ENCODE measurements at regions not wholly inside any gene's neighbourhood (a gene's known extent, or its start where the extent isn't known, plus 50 kb on each side); places are given as distances from the start of the nearest gene placed in this dataset.

DNA sequence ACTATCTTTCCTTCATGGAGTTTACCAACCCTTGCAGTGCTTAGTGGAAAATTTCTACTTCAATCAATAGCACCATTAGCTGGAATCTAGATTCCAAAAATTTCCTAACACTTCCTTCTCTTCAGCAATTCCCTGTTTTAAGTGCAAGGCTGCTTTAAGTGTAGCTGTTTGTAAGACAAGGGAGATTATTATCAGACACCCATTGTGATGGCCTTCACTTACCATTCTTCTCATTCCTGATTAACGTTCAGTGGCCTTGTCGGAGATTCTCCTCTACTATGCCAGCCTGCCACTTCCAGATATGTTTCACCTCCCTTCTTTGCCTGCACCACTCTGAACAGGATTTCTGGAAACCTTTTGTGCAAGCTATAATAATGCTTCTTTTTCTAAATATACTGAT is 464.9 kb upstream of the ADGRL2 start:
- DNase-seq (ENCODE audit: low read depth in 2 of 2): no peak

DNA sequence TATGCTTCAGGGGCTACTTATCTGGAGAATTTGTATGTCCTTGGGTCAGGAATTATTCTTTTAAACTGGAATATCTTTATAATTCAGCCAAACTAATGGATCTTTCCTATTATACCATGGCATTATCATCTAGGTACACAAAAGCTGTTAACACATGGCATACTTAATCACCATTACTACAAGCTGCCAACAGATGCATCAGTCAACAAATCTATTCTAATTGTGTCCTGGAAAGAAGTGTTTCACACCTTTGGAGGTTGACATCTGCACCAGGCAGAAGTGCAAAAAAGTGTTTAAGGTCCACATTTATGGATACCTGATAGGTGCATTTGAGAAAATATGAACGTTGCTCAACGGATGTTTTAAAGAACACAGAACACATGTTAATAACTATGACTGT is 470.2 kb upstream of the ADGRL2 start:
- no peak for DNase-seq (ENCODE audit: low read depth in 2 of 2)

DNA sequence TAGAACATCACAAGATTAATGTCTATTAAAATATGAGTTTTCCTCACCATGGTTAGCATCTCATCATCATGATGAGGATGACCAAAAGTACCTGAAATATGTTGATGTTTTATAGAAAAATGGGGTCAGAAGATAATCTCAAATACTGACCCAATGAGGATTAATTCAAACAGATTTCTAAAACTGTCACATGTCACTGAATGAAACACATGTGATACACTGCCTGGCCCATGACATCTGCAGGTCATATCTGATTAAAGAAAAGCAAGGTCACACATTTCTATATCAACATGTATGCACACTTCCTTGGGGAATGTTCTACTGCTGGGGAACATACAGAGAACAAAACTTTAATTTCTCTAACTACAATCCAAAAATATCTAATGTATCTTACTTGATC is 470.6 kb upstream of the ADGRL2 start:
- no peak for DNase-seq (ENCODE audit: low read depth in 2 of 2)

GRCh38 chr1:81329041-81329440 is 471.7 kb upstream of the ADGRL2 start:
- DNase-seq (ENCODE audit: low read depth in 2 of 2): no peak

DNA sequence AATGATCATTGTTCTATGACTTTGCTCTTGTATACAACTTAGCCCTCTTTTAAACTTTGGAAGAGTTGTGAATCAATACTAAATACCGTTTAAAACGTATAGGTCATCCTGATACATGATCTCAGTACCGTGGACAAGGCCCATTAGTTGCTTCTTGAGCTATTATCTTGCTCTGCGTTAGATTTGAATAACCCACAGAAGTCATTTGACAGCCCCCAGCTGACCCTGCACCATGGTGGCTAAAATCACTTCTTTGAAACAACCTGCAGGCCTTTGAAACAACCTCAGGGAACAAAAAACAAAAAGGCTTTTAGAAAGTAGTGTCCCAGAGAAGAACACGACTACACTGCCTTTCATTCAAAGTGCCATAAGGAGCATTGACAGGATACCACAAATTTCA is 473.0 kb upstream of the ADGRL2 start:
- no peak for DNase-seq (ENCODE audit: low read depth in 2 of 2)

- DNase-seq (ENCODE audit: low read depth in 2 of 2): no peak
Observed at GRCh38 chr1:81327103-81327710, 473.5 kb upstream of the ADGRL2 start.

DNA sequence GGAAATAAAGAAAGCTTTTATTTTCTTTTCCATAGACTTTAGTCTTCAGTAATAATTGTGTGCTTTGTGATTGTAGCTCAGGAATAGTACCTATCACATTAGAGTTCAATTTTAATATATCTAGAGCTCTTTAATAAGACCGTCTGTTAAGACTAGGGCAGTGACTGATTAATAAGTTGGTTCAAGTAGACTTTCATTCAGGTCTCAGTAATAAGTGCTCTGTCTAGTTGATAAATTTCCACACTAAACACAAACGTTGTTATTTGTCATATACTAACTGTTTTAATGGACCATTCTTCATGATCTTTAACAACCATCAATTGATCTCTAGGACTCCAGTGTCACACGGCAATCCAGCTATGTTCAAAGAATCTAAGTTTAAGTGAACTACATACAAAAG is 474.5 kb upstream of the ADGRL2 start:
- DNase-seq (ENCODE audit: low read depth in 2 of 2): no peak

GRCh38 chr1:81325397-81325796 is 475.3 kb upstream of the ADGRL2 start:
- no peak for DNase-seq (ENCODE audit: low read depth in 2 of 2)

GRCh38 chr1:81323862-81324261 is 476.9 kb upstream of the ADGRL2 start:
- DNase-seq (ENCODE audit: low read depth in 2 of 2): no peak

- no peak for DNase-seq (ENCODE audit: low read depth in 2 of 2)
Observed at GRCh38 chr1:81317191-81317590, 483.5 kb upstream of the ADGRL2 start.

GRCh38 chr1:81314513-81315233 is 486.1 kb upstream of the ADGRL2 start:
- no peak for DNase-seq (ENCODE audit: low read depth in 2 of 2)

- no peak for DNase-seq (ENCODE audit: low read depth in 2 of 2)
Observed at GRCh38 chr1:81313289-81313688, 487.4 kb upstream of the ADGRL2 start.

DNA sequence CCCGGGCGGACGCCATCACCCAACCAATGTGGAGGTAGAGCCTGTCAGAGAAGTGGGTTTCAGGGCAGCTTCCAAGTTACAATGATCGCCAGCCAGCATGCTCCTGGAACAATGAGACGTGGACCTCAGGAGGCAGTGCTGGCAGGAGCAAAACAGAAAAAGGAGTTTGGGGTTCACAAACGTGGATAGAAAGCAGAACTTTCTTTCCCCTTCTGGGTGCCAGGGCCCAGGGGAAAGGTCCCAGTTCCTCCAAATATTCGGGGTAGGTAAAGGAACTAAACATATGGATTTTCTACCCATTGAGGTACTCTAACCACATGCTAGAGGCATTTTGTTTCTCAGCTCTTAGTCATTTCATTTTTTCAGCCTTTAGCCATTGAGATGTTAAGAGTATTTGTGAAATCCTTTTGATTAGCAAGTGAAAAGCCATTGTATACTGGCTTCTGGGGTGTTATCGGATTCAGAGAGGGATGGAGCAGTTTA is 488.4 kb upstream of the ADGRL2 start:
- DNase-seq (ENCODE audit: low read depth in 2 of 2): no peak

- DNase-seq (ENCODE audit: low read depth in 2 of 2): no peak
Observed at GRCh38 chr1:81310250-81310649, 490.5 kb upstream of the ADGRL2 start.

DNA sequence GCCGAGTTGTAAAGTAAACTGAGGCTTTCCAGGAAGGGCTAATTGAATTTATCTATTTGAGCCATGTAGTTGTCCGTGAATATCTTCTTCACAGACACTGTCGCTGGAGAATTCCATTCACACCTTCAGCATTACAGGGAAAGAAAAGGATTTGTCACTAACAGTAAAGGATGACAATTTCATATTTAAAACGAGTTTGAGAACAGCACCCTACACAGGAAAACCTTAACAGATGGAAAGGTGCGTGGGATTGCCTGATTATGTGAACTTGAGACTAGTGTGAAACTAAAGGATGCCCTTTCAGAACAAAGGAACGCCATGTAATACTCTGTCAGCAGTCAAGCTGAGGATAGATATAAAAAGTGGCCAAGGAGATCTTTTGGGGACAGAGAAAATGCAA is 492.5 kb upstream of the ADGRL2 start:
- no peak for DNase-seq (ENCODE audit: low read depth in 2 of 2)

DNA sequence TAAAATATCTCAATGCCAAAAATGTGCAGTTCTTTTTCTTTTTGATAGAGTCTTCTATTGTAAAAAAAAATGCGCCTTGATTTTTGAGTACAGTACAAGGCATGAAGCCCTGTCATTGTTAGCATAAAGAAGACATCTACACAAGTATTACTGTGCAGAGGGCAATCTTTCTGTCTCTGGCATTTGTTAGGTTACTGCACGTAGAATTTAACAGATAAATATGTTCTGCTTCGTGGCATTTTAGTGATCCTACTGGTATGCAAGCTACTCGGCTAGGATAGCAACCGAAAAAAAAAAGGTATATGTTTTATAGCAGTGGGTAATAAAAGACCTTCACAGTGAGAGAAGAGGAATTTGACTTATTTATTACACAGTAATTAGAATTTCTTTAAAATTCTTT is 492.9 kb upstream of the ADGRL2 start:
- DNase-seq (ENCODE audit: low read depth in 2 of 2): no peak

DNA sequence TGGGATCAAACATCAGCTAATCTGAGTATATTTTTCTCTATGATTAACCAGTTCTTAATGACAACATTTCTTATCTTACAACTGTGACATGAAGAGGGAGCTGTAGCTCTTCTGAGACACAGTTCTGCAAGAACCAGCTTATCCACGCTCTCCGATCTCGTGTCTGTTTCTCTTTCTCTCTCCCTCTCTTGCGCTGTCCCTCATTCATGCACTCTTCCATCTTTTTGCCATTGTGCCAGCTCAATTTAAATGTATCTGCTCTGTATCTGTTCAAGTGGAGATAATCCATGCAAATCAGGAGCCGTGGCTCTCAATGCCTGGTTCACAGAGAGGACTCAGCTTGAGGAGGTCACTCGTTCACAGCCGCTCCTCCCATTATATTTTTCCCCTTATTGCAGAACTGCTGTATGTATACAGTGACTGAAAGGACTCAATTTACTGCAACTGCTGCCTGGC is 494.7 kb upstream of the ADGRL2 start:
- peak in 1 of 2 experiments; percentile 9 for DNase-seq (ENCODE audit: low read depth in 2 of 2)

GRCh38 chr1:81304187-81304586 is 496.5 kb upstream of the ADGRL2 start:
- peak in 1 of 2 experiments; percentile 18 for DNase-seq (ENCODE audit: low read depth in 2 of 2)

GRCh38 chr1:81299892-81300291 is 500.8 kb upstream of the ADGRL2 start:
- no peak for DNase-seq (ENCODE audit: low read depth in 2 of 2)

GRCh38 chr1:81298266-81298665 is 502.5 kb upstream of the ADGRL2 start:
- no peak for DNase-seq (ENCODE audit: low read depth in 2 of 2)

DNA sequence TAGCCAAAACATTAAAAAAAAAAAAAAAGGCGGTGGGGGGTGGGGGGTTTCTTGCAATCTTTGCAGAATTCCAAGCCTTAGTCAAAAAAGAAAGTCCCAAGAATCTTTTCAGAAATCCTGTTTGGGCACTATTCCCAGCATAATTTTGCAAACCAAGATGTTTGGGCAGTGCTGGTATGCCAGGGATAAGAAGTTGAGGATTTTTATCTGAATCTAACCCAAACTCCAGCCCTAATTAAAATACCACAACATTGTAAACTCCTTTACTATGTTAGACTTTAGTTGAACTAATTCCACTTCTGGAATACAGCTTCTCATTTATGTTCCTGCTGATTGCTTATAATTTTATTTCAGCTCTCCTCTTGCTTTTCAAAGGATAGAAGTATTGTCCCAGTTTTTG is 504.1 kb upstream of the ADGRL2 start:
- DNase-seq (ENCODE audit: low read depth in 2 of 2): peak in 1 of 2 experiments; percentile 21

DNA sequence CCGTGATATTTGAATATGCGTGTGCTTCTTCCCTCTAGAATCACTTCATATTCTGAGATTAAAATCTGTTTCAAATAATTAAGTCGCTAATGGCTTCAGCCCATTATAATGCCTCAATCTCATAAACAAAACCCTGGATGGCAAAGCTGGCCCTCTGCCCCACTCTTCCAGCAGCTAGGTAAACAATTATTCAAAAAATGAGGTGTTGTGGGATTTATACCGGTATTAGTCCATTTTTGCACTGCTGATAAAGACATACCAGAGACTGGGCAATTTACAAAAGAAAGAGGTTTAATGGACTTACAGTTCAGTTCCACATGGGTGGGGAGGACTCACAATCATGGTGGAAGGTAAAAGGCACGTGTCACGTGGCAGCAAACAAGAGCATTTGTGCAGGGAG is 510.4 kb upstream of the ADGRL2 start:
- DNase-seq (ENCODE audit: low read depth in 2 of 2): no peak

DNA sequence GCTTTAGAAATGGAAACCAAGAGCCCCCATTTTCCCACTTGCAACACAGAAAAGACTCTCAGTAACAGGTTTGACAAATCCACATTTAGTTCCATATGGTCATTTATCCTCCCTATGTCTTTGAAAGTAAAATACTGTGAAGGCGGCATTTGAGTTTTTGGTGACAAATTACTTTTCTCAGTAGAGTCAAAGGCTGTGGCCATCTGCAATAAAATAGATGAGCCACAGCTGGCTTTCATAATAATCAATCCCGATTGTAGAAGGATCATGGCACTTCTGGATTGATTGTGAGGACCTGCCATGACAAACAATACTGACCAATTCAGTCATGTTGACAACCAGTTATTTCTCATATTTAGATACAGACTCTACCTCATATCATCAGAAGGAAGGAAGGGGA is 512.0 kb upstream of the ADGRL2 start:
- DNase-seq (ENCODE audit: low read depth in 2 of 2): no peak
